A549 (cell line): ENCODE measurements at regions not wholly inside any gene's neighbourhood (a gene's known extent, or its start where the extent isn't known, plus 50 kb on each side); places are given as distances from the start of the nearest gene placed in this dataset.

Source experiments
- CHD2 ChIP-seq: fragments of 150-350 bp; IDR thresholded peaks from 2 replicates; pipeline ENCODE4 v1.6.1; 2014; ENCODE audit warnings: low read length; ENCODE audit not compliant: partially characterized antibody
- HDAC2 ChIP-seq: fragments of 200-600 bp; sonication (generic); IDR thresholded peaks from 2 replicates; pipeline ENCODE4 v1.6.1; 2016
- RAD21 ChIP-seq, 2 experiments: fragments of >200 bp in 1 of 2; sonication (Bioruptor Twin) in 1 of 2; formaldehyde crosslinking in 1 of 2; IDR thresholded peaks in 1 of 2; conservative IDR thresholded peaks in 1 of 2; 2 replicates in 1 of 2; 3 replicates in 1 of 2; pipeline ENCODE4 v1.6.1; 2012 to 2018; ENCODE audit warnings: inconsistent platforms in 1 of 2
- ZSCAN20 ChIP-seq: fragments of 250-450 bp; sonication (Bioruptor Pico); IDR thresholded peaks from 2 replicates; pipeline ENCODE4 v1.8.0; 2022; ENCODE audit warnings: mild to moderate bottlenecking, moderate library complexity
- TF ChIP-seq, protein P1 (sequence below): fragments of >200 bp; sonication (Bioruptor Twin); formaldehyde crosslinking; IDR thresholded peaks from 3 replicates; pipeline ENCODE4 v1.5.1; 2016

DNA sequence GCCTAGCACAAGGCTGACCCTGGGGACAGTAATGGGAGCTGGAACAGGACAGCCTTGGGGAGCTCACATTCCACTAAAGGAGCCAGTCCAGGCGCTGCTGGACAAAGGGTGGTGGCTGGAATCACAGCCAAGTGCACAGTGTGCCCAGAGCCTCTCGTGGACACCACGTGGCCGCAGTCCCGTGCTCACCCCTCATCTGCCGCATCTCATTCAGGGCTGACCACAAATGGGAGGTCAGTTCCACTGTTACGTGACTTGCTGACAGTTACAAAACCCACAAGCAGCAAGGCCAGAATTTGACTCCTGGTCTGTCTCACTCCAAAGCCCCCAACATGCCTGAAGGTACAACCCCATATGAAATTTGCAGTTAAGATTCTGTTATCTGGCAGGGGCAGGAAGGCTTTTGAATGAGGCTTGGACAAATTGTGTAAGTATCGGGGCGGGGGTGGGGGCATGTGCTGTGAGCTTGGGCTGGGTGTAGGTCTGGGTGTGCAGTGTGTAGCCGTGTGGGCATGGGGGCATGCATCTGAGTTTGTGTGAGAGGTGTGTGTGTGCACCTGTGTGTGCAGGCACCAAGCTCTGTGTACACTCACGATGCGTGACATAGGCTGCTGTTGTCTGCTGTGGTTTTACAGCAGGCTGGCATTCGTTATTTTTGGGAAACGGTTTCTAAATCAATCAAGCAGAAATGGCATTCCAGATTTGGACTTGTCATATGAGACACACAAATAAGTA is 301.7 kb downstream of the BRD1 start:
- TF ChIP-seq, protein P1, sequence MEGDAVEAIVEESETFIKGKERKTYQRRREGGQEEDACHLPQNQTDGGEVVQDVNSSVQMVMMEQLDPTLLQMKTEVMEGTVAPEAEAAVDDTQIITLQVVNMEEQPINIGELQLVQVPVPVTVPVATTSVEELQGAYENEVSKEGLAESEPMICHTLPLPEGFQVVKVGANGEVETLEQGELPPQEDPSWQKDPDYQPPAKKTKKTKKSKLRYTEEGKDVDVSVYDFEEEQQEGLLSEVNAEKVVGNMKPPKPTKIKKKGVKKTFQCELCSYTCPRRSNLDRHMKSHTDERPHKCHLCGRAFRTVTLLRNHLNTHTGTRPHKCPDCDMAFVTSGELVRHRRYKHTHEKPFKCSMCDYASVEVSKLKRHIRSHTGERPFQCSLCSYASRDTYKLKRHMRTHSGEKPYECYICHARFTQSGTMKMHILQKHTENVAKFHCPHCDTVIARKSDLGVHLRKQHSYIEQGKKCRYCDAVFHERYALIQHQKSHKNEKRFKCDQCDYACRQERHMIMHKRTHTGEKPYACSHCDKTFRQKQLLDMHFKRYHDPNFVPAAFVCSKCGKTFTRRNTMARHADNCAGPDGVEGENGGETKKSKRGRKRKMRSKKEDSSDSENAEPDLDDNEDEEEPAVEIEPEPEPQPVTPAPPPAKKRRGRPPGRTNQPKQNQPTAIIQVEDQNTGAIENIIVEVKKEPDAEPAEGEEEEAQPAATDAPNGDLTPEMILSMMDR, result no peak
- TF ChIP-seq ZSCAN20 (CRISPR knock-in tag), result no peak
- no peak for TF ChIP-seq RAD21 (conservative IDR thresholded peaks at IDR 0.05 in 1 of 2, IDR thresholded peaks at IDR 0.05 in 1 of 2)
- no peak for TF ChIP-seq HDAC2
- TF ChIP-seq CHD2, result no peak
